C4-2B (cell line): ENCODE measurements at regions not wholly inside any gene's neighbourhood (a gene's known extent, or its start where the extent isn't known, plus 50 kb on each side); places are given as distances from the start of the nearest gene placed in this dataset.

ENCODE experiments used
- H3K27ac ChIP-seq: fragments of 450-650 bp; 2 replicates; pipeline ENCODE4 v1.5.1; 2017
- CTCF ChIP-seq: fragments of 450-650 bp; conservative IDR thresholded peaks from 2 replicates; pipeline ENCODE4 v1.5.1; 2017; ENCODE audit warnings: mild to moderate bottlenecking
- ZFX ChIP-seq: fragments of 450-650 bp; IDR thresholded peaks from 2 replicates; pipeline ENCODE4 v1.6.1; 2017

GRCh38 chr2:156891609-156892008 is 365.9 kb upstream of the GALNT5 start:
- H3K27ac ChIP-seq: no peak overlapping the region
- TF ChIP-seq ZFX (no peak), CTCF (no peak)

GRCh38 chr2:156892467-156893281 is 364.8 kb upstream of the GALNT5 start:
- no peak for TF ChIP-seq ZFX
- TF ChIP-seq CTCF: peak; percentile 71
- H3K27ac ChIP-seq: no peak overlapping the region

- no peak overlapping the region for H3K27ac ChIP-seq
- TF ChIP-seq ZFX (no peak), CTCF (no peak)
These were observed 361.2 kb upstream of the GALNT5 start for GRCh38 chr2:156896294-156896693.

GRCh38 chr2:156897548-156897947 is 360.0 kb upstream of the GALNT5 start:
- H3K27ac ChIP-seq: no peak overlapping the region
- TF ChIP-seq CTCF: no peak
- TF ChIP-seq ZFX: no peak

GRCh38 chr2:156901373-156902031 is 356.0 kb upstream of the GALNT5 start:
- no peak overlapping the region for H3K27ac ChIP-seq
- TF ChIP-seq CTCF (no peak), ZFX (no peak)

- no peak for TF ChIP-seq CTCF
- no peak for TF ChIP-seq ZFX
- H3K27ac ChIP-seq: no peak overlapping the region
These were observed 354.2 kb upstream of the GALNT5 start for GRCh38 chr2:156903335-156903734.

GRCh38 chr2:156907806-156908205 is 349.7 kb upstream of the GALNT5 start:
- TF ChIP-seq CTCF (no peak), ZFX (no peak)
- no peak overlapping the region for H3K27ac ChIP-seq
